ENCODE measurements at regions not wholly inside any gene's neighbourhood (a gene's known extent, or its start where the extent isn't known, plus 50 kb on each side); places are given as distances from the start of the nearest gene placed in this dataset.

GRCh38 chr10:104516986-104517385 is 124.1 kb upstream of the SORCS3 start:
- no peak overlapping the region for H2AFZ ChIP-seq (ENCODE audit: low read depth, low read length)
- no peak for TF ChIP-seq ZNF217 (CRISPR knock-in tag; IDR thresholded peaks at IDR 0.05)
- TF ChIP-seq CHD2 (IDR thresholded peaks at IDR 0.05; ENCODE audit: low read depth, low read length): no peak
- no peak for TF ChIP-seq ZNF3 (CRISPR knock-in tag; IDR thresholded peaks at IDR 0.05)
- TF ChIP-seq ZNF395 (CRISPR knock-in tag; IDR thresholded peaks at IDR 0.05): no peak
- TF ChIP-seq ILK (tag; IDR thresholded peaks at IDR 0.05; ENCODE audit: borderline replicate concordance, low read depth): no peak
- TF ChIP-seq ZZZ3 (IDR thresholded peaks at IDR 0.05): no peak
- TF ChIP-seq NFIX (CRISPR knock-in tag; IDR thresholded peaks at IDR 0.05; ENCODE audit: low read depth): no peak
- no peaks in the 10 kb centered on the region for H3K27me3 ChIP-seq (ENCODE audit: control insufficient read depth in 2 of 2, insufficient read depth in 2 of 2, low read length in 2 of 2)
- 0% methylated on average over 2 of the region's 2 CpGs for WGBS (ENCODE audit: insufficient coverage, low coverage, missing lambda C conversion rate)
- in situ Hi-C loops (cut with MboI) (no loop called here), intact Hi-C loops (cut with micrococcal nuclease) (no loop called here)
- H4K20me1 ChIP-seq (replicated peaks; ENCODE audit: control insufficient read depth, insufficient read depth, low read length): no peaks in the 10 kb centered on the region
- no TSS peak for BruUV-seq (replicated peaks)
- FAIRE-seq (no peak), DNase-seq (ENCODE audit: extremely low read depth in 1 of 4, low spot score in 3 of 4) (no peak), ATAC-seq (no peak)
- H3K4me2 ChIP-seq (ENCODE audit: insufficient read depth, low read length): no peak overlapping the region
- CTCF ChIA-PET (ENCODE audit: low intra/inter-chr PET ratio): no interaction called here
- H3K9me3 ChIP-seq (replicated peaks; ENCODE audit: control insufficient read depth, insufficient read depth, low read depth, low read length): no peaks in the 10 kb centered on the region
- no peaks in the 10 kb centered on the region for H3K9me1 ChIP-seq (ENCODE audit: control insufficient read depth, insufficient read depth, low read length)
- no peak overlapping the region for H3K27ac ChIP-seq (ENCODE audit: extremely low read depth, low read depth, low read length)
- H3K4me1 ChIP-seq (replicated peaks in 1 of 2; ENCODE audit: control insufficient read depth in 2 of 2, insufficient read depth in 2 of 2, low read length in 2 of 2): no peaks in the 10 kb centered on the region
- no peaks in the 10 kb centered on the region for H3K36me3 ChIP-seq (ENCODE audit: control insufficient read depth, insufficient read depth, low read length)
- no peak overlapping the region for H3K9ac ChIP-seq (ENCODE audit: insufficient read depth in 1 of 2, low read depth in 2 of 2, low read length in 2 of 2)
- POLR2A ChIA-PET: no interaction called here
- H3K79me2 ChIP-seq (ENCODE audit: control insufficient read depth, insufficient read depth, low read length): no peaks in the 10 kb centered on the region
- no peak overlapping the region for H3K4me3 ChIP-seq

Data from K562 (cell line).